DMS53 treated with DMSO at 0.1 percent for 48 hours (cell line): ENCODE measurements at regions not wholly inside any gene's neighbourhood (a gene's known extent, or its start where the extent isn't known, plus 50 kb on each side); places are given as distances from the start of the nearest gene placed in this dataset.

Experiments
- DNase-seq: peaks from one replicate; lab custom pipeline; 2025; ENCODE audit not compliant: unreplicated experiment; lab: John Stamatoyannopoulos, UW

DNA sequence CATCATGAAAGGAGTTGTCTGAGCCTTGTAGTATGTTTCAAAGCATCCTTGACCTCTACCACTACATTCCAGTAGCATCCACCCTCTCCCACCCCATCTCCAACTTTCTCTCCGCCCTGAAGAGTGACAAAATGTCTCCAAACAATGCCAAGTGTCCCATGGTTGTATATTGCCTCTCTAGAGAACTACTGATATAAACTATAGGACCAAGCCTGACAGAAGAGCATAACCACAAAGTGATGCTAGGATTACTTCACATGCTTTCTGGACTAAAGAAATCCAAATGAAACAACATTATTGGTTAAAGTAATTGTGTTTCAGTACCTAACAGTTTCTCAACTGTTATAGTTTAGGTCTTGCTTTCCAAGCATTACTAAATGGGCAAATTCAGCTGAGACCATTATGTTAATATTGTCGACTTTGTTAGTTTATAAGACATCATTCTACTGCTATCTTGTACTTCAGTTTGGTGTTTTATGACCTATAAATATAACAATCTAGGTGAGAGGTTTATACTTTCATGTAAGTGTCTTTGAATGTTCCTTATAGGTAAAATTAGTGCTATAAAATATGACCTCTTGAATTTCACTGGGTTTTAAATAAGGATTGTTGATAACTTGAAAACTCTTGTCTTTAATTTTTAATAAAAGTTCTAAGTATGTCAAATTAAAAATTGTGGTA, 117.4 kb downstream of the SUCNR1 start:
- DNase-seq: no peak

DNA sequence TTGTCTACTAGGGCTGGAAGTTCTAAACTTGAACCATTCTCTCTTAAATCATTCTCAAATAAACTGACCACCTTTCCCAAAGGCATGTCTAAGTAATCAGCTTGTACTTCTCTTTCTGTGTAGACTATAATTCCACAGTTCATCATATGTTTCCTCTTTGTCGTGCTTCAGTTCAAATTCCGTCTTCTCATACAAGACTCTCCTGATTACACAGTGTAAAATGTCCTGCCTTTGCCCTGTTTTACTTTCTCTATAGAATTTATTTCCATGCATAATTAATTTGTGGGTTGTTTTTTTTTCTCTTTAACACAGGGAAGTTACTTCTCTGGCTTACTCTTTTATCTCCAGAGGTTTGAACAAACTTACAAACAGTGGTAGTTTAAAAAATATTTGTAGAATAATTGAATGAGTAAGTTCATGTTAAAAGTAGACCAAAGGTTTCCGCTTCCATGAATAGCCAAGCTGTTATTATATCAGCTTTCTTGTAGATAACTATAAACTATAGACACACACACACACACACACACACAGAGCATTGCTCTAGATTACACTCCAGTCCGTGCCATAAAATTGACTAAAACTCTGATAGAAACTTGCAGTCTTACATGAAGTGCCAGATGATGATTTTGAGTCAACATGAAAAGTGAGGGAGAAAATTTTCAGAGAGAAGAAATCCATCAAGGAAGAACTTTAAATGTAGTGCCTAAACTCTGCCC, 119.0 kb downstream of the SUCNR1 start:
- no peak for DNase-seq

DNA sequence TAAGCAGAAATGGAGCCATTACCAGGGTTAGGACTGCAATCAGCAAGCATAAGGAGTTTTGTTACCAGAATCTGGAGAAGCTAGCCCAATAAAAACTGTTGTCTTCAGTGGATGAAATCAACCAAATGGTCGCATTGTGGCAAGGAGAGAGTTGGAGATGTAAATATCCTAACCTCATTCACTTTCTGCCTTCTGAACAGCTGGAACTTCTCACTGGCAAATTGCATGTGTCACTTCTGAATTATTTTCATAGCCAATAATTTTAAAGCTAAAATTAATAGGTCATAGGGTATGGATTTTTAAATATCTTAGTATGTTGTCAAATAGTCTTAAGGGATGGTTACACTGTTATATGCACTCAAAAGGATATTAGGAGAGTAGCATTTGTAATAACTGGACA, 121.6 kb downstream of the SUCNR1 start:
- no peak for DNase-seq

DNA sequence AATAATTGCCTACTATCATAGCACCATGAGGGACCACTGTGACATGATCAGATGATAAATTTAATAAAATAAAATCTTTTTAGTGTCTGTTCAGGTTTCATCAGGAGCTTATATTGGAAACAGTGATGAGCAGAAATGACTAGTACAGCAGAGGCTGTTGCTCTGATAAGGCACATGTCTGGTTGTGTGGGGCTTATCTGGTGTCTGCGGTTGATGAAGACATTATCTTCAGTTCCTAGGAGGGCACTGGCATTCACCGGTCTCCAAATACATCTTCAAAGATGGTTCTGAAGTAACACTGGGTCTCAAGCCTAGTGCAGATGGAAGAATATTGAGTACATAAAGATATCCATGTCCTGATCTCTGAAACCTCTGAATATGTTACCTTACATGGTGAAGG, 125.3 kb downstream of the SUCNR1 start:
- DNase-seq: no peak

DNA sequence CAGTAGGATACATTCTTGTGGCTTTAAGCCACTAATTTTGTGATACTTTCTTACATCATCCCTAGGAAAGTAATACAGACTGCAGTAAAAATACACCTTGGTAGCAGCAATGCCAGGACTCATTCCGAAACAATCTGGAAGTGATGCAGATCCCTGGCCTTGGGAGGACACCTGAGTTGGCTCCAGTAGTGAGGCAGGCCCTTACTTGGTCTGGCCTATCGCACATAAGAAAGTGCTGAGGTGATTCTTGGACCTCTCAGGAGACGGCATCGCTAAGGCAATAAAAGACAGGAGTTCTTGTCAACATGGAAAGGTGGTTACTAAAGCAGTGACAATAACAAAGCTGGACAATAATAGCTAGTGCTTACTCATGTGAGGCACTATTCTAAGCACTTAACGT, 126.5 kb downstream of the SUCNR1 start:
- no peak for DNase-seq

DNA sequence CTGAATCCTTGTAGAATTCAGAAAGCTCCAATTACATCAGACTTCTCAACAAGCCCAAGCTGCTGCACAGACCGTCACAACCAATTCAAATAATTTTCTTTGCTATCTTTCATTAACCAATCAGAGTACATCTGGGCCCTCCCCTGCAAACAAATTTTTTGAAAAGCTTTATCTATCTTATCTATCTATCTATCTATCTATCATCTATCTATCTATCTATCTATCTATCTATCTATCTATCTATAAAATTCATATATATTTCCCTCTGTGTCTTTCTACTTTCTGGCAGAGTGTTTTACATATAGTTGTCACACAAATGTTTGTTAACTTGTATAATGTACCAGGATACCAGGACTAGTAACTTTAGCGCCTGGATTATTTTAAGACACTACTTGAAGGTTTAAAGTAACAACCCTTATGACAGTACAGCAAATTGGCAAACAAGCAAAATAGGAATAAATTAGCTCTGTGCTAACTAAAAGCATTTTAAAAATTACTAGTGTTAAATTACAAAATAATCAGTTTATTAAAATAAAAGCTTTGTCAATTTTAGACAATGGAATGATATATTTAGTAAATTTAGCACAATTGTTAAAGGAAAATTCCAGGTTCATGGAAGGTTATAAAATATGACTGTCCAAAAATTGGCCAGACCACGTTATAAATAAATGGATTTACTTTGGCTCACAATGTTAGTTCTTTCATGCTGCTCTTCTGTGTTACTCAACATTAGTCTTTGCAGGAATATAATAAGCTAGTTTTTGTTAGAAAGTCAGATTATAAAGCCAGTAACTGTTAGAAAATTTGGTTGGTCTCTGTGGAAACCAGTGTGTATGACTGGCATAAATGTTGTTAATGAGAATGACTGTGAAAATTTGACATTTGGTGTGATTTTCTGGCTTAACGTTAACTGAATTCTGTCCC, 138.6 kb downstream of the SUCNR1 start:
- DNase-seq: no peak

DNA sequence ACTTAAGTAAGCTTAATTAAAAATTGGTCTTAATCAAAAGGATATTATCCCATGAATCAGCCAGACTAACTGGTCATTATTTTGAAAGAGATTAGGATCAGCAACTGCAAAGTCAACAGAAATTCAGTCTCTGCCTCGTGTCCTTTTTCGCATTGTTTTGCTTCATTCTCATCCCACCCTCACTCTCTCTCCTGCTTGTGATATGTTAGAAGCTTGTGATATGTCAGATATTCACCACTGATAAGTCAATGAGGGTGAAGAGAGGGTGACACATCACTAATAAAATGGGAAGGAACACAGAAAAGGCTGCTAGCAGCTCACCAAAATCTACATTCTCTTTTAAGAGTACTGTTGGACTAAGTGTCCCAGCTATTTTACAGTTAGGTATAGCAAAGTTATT, 146.1 kb downstream of the SUCNR1 start:
- DNase-seq: no peak

DNA sequence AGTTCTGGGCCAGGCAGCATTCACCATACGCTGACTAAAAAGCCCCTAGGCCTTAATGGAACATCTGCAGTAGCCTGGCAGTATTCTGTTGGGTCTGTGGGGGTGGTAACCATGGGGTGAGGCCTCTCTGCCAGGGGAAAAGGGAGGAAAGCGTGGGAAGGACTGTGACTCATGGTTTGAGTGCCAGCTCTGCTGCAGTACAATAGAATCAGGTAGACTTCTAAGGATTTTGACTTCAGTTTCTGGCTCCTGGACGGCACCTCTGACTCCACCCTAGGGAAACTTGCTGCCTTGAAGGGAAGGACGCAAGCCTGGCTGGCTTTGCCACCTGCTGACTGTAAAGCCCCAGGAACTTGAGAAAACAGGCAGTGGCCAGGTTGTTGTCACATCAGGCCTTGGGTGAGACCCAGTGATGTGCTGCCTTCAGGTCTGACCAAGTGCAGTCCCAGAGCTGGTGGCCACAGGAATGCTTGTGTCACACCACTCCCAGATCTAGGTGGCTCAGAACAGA, 148.6 kb downstream of the SUCNR1 start:
- DNase-seq: peak; percentile 6

DNA sequence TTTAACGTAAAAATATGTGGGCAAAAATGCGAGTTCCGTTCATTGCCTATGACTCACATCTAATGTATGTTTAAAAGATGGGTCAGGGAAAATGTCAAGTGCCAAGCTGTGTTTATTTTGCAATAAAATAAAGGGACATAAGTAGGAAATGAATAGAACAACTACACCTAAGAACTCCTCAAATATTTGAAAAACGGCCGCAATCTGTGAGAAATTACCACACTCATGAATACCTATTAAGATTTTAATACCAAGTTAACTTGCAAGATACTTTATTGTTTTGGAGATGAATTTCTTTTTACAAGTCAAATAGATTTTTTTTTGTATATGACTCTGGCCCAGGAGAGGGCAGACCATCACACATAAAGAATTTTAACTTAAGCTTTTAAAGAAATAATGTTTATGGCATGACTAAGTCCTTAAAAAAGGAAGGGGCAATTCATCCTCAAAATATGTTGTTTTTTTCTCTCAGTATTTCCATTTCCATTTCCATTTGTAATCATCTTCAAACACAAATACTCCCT, 152.7 kb downstream of the SUCNR1 start:
- peak; percentile 65 for DNase-seq

DNA sequence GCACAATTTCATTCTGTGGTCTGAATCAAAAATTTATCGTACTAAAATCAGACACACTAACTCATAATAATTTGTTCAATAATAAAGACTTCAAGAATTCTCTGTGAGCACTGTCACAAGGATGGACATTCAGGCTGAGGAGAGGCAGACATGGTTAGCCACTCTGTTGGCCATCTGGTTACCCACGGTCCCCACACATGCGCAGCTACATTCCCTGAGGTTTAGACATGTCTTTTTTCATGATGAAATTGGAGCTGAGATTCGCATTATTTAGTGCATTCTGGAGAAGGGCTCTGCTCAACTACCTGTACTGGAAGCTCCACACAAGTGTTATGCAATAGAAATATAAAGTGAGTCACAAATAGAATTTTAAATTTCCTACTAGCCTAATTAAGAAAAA, 156.9 kb downstream of the SUCNR1 start:
- DNase-seq: no peak

DNA sequence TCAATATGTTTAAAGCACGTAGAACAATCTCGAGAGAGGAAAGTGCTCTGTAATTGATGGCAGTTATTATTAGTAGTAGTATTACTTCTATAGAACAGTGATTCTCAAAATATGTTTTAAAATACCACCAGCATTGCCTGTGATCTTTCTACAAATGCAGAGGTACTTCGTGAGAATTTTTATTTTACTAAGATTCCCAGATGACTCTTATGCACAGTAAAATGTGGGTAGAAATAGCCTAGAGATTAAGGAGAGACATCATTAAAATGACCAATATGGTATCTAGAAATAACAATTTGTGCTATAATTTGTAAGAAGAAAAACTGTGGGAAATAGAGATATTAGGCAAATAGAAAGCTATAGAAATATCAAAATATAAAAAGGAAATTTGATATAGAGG, 157.9 kb downstream of the SUCNR1 start:
- DNase-seq: no peak

DNA sequence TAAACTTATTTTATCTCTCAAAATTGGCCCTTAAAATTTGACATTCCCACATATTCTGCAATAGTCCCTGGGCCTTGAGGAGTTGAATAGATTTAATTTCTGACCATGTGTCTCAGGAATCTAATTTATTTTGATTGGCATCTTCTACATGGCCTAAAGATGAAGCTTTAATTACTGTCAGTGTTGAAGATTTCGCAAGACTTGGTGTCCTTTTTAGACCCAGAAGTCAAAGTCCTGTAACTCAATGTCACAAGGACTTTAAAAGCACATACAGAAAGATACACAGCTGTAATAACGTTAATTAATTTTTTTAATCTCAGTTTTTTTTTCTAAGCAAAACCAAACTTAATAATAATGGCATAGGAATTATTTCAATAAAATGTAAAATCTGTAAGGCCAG, 163.9 kb downstream of the SUCNR1 start:
- no peak for DNase-seq

DNA sequence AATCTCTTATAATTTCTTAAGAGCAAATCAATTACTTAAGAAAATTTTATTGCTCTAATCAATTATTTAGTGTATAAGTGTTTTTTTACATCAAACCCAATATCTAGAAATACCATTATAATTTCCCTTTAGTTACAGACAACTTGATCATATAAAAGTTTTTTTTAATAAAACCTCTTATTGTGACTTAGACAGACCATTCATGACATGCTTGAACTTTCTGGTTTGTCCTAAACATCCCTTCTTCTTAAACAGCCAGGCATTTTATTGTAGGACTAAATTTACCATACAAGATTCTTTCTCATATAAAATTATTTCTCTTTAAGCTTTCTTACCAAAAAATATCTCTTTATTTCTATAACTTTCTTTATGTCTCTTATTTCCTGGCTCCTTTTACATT, 164.5 kb downstream of the SUCNR1 start:
- DNase-seq: no peak

DNA sequence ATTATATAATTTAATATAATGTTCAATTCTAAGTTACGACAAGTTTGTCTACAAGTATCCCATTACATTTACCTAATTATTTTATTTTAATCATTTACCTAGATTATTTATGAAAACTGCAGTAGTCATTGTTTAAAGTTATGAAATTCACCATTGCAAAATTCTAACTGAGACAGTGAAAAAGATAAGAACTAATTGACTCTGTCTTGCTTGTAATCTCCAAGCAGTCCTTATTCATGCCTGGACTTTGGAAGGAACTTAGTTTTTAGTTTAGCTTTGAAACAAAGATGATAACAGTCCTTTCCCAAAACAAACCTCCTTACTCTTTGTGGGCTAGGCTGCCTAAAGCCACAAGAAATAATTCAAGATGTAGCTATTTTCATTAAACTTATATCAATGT, 165.0 kb downstream of the SUCNR1 start:
- no peak for DNase-seq

DNA sequence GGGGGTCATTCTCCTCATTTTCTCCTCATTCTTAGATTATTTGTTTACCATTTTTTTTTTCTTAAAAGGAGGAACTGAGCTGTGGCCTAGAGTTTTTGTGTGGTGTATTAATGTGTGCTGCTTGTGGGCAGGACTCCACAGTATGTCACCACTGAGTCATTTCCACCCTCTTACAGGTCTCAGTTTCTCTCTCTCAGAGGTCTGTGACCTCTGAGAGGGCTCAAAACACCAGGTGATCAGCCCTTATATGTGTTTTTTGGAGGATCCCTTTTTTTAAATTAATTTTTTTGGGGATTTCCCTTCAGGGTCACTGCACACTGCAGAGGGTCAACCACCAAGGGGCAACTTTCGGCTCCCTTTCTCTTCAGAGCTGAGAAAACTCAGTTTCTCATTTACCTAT, 166.4 kb downstream of the SUCNR1 start:
- DNase-seq: no peak

DNA sequence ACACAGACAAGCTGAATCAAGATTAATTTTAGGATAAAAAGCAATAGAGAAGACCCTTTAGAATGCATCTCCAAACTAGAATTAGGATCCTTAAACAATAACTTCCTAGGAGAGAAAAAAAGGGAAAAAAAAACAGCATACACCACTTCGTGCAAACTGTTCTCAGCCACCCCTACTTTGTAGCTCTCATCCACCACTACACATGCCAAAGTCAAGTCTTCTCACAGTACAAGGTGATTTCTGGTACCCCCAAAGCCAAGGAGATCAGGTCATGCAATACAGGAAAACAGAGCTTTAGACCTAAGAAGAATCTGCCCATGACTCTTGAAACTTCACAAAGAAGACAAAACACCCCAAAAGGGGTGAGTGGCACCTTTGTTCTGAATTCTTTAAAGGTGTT, 166.9 kb downstream of the SUCNR1 start:
- DNase-seq: no peak

DNA sequence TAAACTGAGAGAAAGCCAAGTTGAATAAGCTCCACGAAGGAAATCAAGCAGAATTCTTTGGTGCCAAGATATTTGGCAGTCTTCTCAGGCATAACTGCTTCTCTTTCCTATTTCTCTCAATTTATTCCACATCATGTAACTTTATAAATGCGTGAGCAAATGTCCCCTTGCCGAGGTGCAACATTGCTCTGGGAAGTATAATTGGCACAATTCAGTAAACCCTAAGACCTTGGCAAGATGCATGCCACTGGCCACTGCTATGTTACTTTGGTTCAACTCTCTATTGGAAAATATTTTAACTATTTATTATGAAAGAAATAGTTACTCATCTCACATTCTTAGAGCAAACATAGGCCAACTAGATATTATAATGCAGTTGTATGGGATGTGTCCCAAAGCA, 170.2 kb downstream of the SUCNR1 start:
- no peak for DNase-seq

DNA sequence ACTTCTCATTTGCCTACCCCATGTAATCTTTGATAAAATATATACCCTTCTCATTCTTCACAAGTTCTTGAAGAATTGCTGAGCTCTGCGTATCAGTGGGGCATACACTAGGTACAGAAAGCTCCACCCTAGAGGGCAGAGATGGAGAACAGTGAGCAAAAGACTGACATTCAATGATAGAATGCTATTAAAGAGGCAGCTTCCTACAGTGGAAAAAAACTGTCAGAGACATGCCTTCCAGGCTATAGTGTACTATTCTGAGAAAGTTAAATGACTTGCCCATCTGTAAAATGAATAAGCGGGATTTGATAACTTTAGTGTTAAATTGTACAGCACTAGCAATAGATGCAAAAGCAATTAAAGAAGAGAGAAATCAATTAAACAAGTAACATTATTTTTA, 172.8 kb downstream of the SUCNR1 start:
- DNase-seq: no peak

DNA sequence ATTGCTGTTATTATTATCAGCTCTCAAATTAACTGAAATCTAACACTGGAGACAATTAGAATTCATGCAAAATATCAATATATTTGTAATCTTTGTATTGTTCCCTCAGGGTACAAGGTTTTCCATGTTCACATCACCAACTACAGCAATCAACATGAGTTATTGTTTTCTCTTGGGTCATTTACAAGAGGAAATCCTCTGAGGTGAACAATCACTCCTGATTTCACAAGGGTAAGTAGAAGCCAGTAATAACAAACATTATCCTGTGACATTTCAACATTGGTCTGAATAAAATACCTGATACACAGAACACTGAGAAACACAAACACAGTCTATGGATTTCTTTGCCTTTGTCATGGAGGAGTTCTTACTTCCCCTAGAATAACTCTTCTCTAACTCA, 174.0 kb downstream of the SUCNR1 start:
- no peak for DNase-seq

DNA sequence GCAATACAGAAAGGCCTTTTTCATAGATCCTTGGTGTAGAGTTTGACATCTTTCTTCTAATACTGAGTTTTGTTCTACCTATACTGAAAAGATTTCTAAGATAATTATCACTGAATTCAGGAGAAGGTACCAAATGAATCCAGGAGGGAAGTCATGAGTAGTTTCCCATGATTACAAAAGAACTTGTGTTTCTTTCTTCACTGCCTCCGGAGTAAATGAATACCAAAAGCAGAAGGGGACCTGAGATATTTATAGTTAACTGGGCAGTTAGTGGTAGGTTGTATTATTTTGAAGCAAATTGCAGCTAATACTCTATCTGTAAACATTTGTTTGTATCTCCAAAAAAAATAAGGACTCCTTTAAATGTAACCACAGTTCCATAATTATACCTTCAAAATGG, 175.4 kb downstream of the SUCNR1 start:
- no peak for DNase-seq

DNA sequence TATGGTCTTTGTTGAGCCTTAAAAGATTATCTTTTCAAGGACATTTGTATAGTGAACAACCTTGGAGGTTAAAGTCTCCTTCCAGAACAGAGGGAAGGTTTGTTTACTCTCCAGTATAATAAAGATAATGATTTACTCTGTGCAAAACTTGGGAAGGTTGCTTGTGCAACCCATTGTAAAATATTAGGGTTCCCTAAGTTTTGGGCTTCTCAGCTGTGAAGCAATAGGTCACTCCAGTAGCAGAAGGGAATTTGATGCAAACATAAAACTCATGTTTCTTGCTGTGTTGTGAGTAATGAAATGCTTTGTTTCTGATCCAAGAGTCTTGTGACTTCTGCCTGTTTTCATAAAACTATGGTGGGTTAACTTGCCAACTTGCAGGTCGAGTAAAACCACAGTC, 177.5 kb downstream of the SUCNR1 start:
- no peak for DNase-seq
